ENCODE measurements at regions not wholly inside any gene's neighbourhood (a gene's known extent, or its start where the extent isn't known, plus 50 kb on each side); places are given as distances from the start of the nearest gene placed in this dataset.

GRCh38 chr13:95440441-95441088 is 112.0 kb upstream of the CLDN10 start:
- H3K4me3 Mint-ChIP-seq, result no peak overlapping the region
- DNase-seq (no peak), ATAC-seq (replicated peaks in 1 of 2) (no peak)
- H3K27me3 Mint-ChIP-seq (ENCODE audit: low read depth), result no peaks in the 10 kb centered on the region
- no peaks in the 10 kb centered on the region for H3K9me3 Mint-ChIP-seq
- no peaks in the 10 kb centered on the region for H3K36me3 Mint-ChIP-seq (ENCODE audit: insufficient read depth in 2 of 2)
- no peaks in the 10 kb centered on the region for H3K4me1 Mint-ChIP-seq (ENCODE audit: low read depth)
- no peak overlapping the region for H3K27ac Mint-ChIP-seq

DNA sequence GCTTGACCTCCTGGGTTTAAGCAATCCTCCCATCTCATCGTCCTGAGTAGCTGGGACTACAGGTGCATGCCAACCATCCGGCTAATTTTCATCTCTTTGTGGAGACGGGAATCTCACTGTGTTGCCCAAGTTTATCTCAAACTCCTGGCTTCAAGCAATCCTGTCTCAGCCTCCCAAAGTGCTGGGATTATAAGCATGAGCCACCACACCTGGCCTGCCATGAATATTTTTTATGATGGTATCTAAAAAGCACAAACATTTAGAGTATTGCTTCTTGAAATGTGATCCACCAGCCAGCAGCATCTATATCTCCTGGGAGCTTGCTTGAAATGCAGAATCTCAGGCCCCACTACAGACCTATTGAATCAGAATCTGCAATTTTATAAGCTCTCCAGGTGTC is 111.2 kb upstream of the CLDN10 start:
- Mint-ChIP-seq H3K36me3 (ENCODE audit: insufficient read depth in 2 of 2) (no peaks in the 10 kb centered on the region), H3K27me3 (ENCODE audit: low read depth) (no peaks in the 10 kb centered on the region), H3K4me3 (no peak overlapping the region), H3K4me1 (ENCODE audit: low read depth) (no peaks in the 10 kb centered on the region), H3K9me3 (no peaks in the 10 kb centered on the region), H3K27ac (no peak overlapping the region)
- DNase-seq, result no peak
- ATAC-seq (replicated peaks in 1 of 2), result no peak

GRCh38 chr13:95444006-95444730 is 108.4 kb upstream of the CLDN10 start:
- DNase-seq (no peak), ATAC-seq (replicated peaks in 1 of 2) (no peak)
- Mint-ChIP-seq H3K27me3 (ENCODE audit: low read depth) (peaks cover 8% of the 10 kb centered on the region), H3K36me3 (ENCODE audit: insufficient read depth in 2 of 2) (no peaks in the 10 kb centered on the region), H3K9me3 (no peaks in the 10 kb centered on the region), H3K27ac (no peak overlapping the region), H3K4me1 (ENCODE audit: low read depth) (no peaks in the 10 kb centered on the region), H3K4me3 (no peak overlapping the region)

DNA sequence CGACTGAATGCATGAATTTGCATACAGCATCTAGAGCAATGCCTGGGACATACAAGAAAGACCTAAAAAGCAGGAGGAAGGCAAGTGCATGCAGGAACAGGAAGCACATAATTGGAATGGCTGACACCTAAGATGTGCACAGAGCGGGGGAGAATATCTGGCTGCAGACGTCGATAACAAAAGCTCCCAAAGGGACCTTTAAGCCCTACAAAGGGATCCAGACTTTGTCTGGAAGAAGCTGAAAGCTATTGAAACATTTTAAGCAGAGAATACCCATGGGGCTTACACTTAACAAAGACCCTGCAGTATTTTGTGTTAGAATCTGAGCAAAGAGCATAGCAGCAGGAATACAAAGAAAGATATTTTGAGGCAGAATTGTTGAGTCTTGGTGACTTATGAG is 107.4 kb upstream of the CLDN10 start:
- ATAC-seq (replicated peaks in 1 of 2) (no peak), DNase-seq (no peak)
- Mint-ChIP-seq H3K36me3 (ENCODE audit: insufficient read depth in 2 of 2) (no peaks in the 10 kb centered on the region), H3K27ac (no peak overlapping the region), H3K9me3 (no peaks in the 10 kb centered on the region), H3K4me3 (no peak overlapping the region), H3K4me1 (ENCODE audit: low read depth) (no peaks in the 10 kb centered on the region), H3K27me3 (ENCODE audit: low read depth) (peaks cover 8% of the 10 kb centered on the region)

DNA sequence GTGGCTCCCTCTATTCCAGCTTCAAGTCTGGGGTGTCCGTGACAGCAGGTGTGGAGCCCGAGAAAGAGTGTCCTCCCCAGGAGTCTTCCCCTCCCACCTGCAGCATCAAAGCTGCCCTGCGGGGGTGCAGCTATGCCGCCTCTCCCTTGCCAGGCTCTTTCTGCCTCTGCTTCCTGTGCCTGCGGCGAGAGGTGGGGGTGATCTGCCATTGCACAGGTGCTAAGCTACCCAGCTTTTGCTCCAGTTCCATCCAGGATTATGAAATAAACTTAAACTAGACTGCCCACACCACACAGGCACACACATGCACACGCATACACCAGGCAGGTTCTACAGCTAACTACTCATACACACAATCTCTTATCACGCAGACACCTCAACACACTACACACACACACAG is 104.7 kb upstream of the CLDN10 start:
- peaks cover 14% of the 10 kb centered on the region for H3K27me3 Mint-ChIP-seq (ENCODE audit: low read depth)
- no peaks in the 10 kb centered on the region for H3K4me1 Mint-ChIP-seq (ENCODE audit: low read depth)
- H3K4me3 Mint-ChIP-seq, result no peak overlapping the region
- H3K27ac Mint-ChIP-seq, result no peak overlapping the region
- no peak for ATAC-seq (replicated peaks in 1 of 2)
- no peak for DNase-seq
- H3K36me3 Mint-ChIP-seq (ENCODE audit: insufficient read depth in 2 of 2), result no peaks in the 10 kb centered on the region
- H3K9me3 Mint-ChIP-seq, result no peaks in the 10 kb centered on the region

GRCh38 chr13:95451656-95452055 is 100.9 kb upstream of the CLDN10 start:
- Mint-ChIP-seq H3K9me3 (no peaks in the 10 kb centered on the region), H3K27me3 (ENCODE audit: low read depth) (peaks cover 14% of the 10 kb centered on the region), H3K27ac (no peak overlapping the region), H3K36me3 (ENCODE audit: insufficient read depth in 2 of 2) (no peaks in the 10 kb centered on the region), H3K4me3 (no peak overlapping the region), H3K4me1 (ENCODE audit: low read depth) (peaks cover 4% of the 10 kb centered on the region)
- no peak for DNase-seq
- ATAC-seq (replicated peaks in 1 of 2), result no peak

- no peaks in the 10 kb centered on the region for H3K9me3 Mint-ChIP-seq
- no peak overlapping the region for H3K27ac Mint-ChIP-seq
- no peak for DNase-seq
- no peak for ATAC-seq (replicated peaks in 1 of 2)
- H3K4me1 Mint-ChIP-seq (ENCODE audit: low read depth), result peaks cover 12% of the 10 kb centered on the region
- peaks cover 14% of the 10 kb centered on the region for H3K27me3 Mint-ChIP-seq (ENCODE audit: low read depth)
- no peaks in the 10 kb centered on the region for H3K36me3 Mint-ChIP-seq (ENCODE audit: insufficient read depth in 2 of 2)
- H3K4me3 Mint-ChIP-seq, result no peak overlapping the region
Measured at GRCh38 chr13:95452375-95452774, 100.1 kb upstream of the CLDN10 start.

DNA sequence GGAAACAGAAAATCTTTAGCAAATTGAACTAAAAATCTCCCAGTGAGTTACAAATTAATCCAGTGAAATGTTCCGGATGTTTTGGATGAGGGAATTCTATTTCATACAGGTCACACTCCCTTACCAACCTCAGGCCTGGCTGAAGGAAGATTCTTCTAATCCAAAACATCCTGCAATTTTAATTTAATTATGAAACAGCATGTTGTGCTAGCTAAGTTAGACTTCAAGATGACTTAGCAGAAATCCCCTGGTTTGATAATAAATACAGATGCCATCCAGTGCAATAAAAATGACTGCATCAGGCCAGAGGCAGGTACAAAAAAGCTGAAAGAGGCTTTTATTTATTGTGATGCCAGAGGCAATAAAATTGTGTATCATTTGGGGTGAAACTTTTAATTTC is 96.7 kb upstream of the CLDN10 start:
- ATAC-seq (replicated peaks in 1 of 2), result no peak
- H3K27ac Mint-ChIP-seq, result no peak overlapping the region
- no peak overlapping the region for H3K4me3 Mint-ChIP-seq
- peaks cover 15% of the 10 kb centered on the region for H3K4me1 Mint-ChIP-seq (ENCODE audit: low read depth)
- H3K9me3 Mint-ChIP-seq, result peaks cover 9 to 18% of the 10 kb centered on the region in 2 donors
- DNase-seq, result no peak
- H3K27me3 Mint-ChIP-seq (ENCODE audit: low read depth), result no peaks in the 10 kb centered on the region
- H3K36me3 Mint-ChIP-seq (ENCODE audit: insufficient read depth in 2 of 2), result peaks cover 9 to 12% of the 10 kb centered on the region in 2 donors

DNA sequence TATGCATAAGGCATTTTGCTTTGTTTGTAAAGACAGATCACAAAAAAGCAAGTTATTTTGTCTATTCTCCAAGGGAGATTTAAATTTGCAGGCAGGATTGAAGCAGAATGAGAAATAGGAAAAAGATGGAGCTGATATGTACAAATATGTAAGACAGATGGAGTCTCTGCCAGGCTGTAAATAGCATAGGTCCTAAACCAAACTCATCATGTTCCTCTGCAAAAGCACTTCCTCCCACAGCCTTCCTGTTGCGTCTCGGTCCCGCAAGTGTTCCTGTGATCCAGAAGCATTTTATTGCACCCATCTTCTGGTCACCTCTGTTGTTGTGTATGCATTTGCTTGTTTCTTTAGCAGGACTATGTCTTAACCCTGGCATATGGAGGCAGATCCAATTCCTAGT is 95.7 kb upstream of the CLDN10 start:
- no peak overlapping the region for H3K27ac Mint-ChIP-seq
- DNase-seq, result no peak
- peaks cover 11 to 18% of the 10 kb centered on the region in 2 donors for H3K9me3 Mint-ChIP-seq
- H3K27me3 Mint-ChIP-seq (ENCODE audit: low read depth), result no peaks in the 10 kb centered on the region
- no peak for ATAC-seq (replicated peaks in 1 of 2)
- H3K36me3 Mint-ChIP-seq (ENCODE audit: insufficient read depth in 2 of 2), result peaks cover 9 to 12% of the 10 kb centered on the region in 2 donors
- H3K4me3 Mint-ChIP-seq, result peak overlapping the region; percentile 15 to 58
- H3K4me1 Mint-ChIP-seq (ENCODE audit: low read depth), result peaks cover 15% of the 10 kb centered on the region

GRCh38 chr13:95457294-95457693 is 95.2 kb upstream of the CLDN10 start:
- peaks cover 11 to 18% of the 10 kb centered on the region in 2 donors for H3K9me3 Mint-ChIP-seq
- peaks cover 15% of the 10 kb centered on the region for H3K4me1 Mint-ChIP-seq (ENCODE audit: low read depth)
- no peaks in the 10 kb centered on the region for H3K27me3 Mint-ChIP-seq (ENCODE audit: low read depth)
- peak overlapping the region; percentile 3 to 15 for H3K4me3 Mint-ChIP-seq
- DNase-seq (no peak), ATAC-seq (replicated peaks in 1 of 2) (peak; percentile 80 to 83)
- no peak overlapping the region for H3K27ac Mint-ChIP-seq
- peaks cover 9 to 12% of the 10 kb centered on the region in 2 donors for H3K36me3 Mint-ChIP-seq (ENCODE audit: insufficient read depth in 2 of 2)

- no peaks in the 10 kb centered on the region for H3K27me3 Mint-ChIP-seq (ENCODE audit: low read depth)
- peaks cover 11 to 17% of the 10 kb centered on the region in 2 donors for H3K9me3 Mint-ChIP-seq
- H3K4me1 Mint-ChIP-seq (ENCODE audit: low read depth), result no peaks in the 10 kb centered on the region
- peaks cover 9 to 13% of the 10 kb centered on the region in 2 donors for H3K36me3 Mint-ChIP-seq (ENCODE audit: insufficient read depth in 2 of 2)
- H3K27ac Mint-ChIP-seq, result no peak overlapping the region
- DNase-seq, result no peak
- no peak for ATAC-seq (replicated peaks in 1 of 2)
- H3K4me3 Mint-ChIP-seq, result no peak overlapping the region
Measured at GRCh38 chr13:95462801-95463200, 89.7 kb upstream of the CLDN10 start.

DNA sequence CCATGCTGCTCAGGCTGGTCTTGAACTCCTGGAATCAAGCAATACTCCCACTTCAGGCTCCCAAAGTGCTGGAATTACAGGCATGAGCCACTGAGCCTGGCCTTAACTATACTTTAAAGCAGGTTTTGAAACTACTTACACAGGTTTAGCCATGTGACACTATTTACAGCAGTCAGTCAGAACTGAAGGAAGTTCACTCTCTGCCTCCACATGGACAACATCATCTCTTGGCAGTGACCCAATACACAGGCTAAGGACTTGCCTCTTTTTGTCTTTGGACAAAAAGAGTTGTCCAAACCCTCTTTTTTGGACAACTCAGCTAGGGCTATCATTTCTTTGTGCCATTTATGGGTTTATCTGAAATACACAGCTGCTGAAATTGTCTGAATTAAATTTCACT is 89.0 kb upstream of the CLDN10 start:
- DNase-seq (no peak), ATAC-seq (replicated peaks in 1 of 2) (no peak)
- peaks cover 9 to 10% of the 10 kb centered on the region in 2 donors for H3K36me3 Mint-ChIP-seq (ENCODE audit: insufficient read depth in 2 of 2)
- H3K27me3 Mint-ChIP-seq (ENCODE audit: low read depth), result no peaks in the 10 kb centered on the region
- peaks cover 10 to 12% of the 10 kb centered on the region in 2 donors for H3K9me3 Mint-ChIP-seq
- H3K27ac Mint-ChIP-seq, result no peak overlapping the region
- H3K4me3 Mint-ChIP-seq, result no peak overlapping the region
- H3K4me1 Mint-ChIP-seq (ENCODE audit: low read depth), result no peaks in the 10 kb centered on the region

GRCh38 chr13:95470574-95471366 is 81.8 kb upstream of the CLDN10 start:
- DNase-seq (no peak), ATAC-seq (replicated peaks in 1 of 2) (no peak)
- Mint-ChIP-seq H3K4me3 (no peak overlapping the region), H3K36me3 (ENCODE audit: insufficient read depth in 2 of 2) (peaks cover 0 to 1% of the 10 kb centered on the region in 2 donors), H3K4me1 (ENCODE audit: low read depth) (no peaks in the 10 kb centered on the region), H3K27me3 (ENCODE audit: low read depth) (no peaks in the 10 kb centered on the region), H3K9me3 (peaks cover 0 to 2% of the 10 kb centered on the region in 2 donors), H3K27ac (peak overlapping the region; percentile 35)

Data from activated T-cell treated with anti-CD3 and anti-CD28 coated beads, Interleukin-2, amount 50 U/mL, for 72 hours (primary cell).